ENCODE measurements at regions not wholly inside any gene's neighbourhood (a gene's known extent, or its start where the extent isn't known, plus 50 kb on each side); places are given as distances from the start of the nearest gene placed in this dataset.

DNA sequence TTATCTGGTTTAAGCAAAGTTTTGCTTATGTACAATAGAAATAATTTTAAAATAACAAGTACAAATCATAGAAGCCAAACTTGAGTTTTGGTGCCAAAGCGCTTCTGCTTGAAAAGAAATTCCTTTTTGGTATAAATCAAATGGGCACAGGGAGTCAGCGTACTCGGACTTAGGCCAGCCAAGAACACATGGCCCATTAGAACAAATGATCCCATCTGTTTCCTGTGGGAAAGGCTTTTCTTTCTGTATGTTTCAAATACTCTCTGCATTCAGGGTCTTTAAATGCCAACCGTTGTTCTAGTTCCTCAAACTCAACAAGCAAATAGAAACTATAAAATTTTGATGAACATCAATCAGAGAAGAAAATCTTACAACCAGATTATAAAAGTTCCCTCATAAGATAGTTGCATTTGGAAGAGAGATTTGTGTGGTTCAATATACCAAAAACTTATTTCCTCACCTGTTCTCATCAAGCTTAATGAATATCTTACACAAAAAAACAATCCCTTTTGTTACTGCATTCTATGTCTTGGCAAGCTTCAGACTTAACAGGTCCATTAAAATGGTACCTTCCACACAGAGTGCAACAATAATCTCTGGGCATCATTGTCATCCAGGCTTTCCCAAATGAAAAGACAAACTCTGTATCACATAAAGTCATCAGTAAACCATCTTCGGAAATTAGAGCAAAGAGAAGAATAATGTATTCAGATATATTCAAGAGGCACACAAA, 739.8 kb upstream of the API5 start:
- Histone ChIP-seq H3K36me3 (no peaks in the 10 kb centered on the region), H3K27ac (replicated peaks in 1 of 4) (no peak overlapping the region), H3K4me1 (no peaks in the 10 kb centered on the region), H3K4me3 (no peak overlapping the region), H3K9me3 (peaks cover 0 to 7% (median 0%) of the 10 kb centered on the region in 4 donors), H3K27me3 (no peaks in the 10 kb centered on the region)
- DNase-seq (ENCODE audit: extremely low spot score), result no peak
- TF ChIP-seq EP300 (IDR thresholded peaks at IDR 0.05) (no peak), POLR2AphosphoS5 (IDR thresholded peaks at IDR 0.05) (no peak), POLR2A (IDR thresholded peaks at IDR 0.05; ENCODE audit: low read depth) (no peak)
- TF ChIP-seq, protein P1, sequence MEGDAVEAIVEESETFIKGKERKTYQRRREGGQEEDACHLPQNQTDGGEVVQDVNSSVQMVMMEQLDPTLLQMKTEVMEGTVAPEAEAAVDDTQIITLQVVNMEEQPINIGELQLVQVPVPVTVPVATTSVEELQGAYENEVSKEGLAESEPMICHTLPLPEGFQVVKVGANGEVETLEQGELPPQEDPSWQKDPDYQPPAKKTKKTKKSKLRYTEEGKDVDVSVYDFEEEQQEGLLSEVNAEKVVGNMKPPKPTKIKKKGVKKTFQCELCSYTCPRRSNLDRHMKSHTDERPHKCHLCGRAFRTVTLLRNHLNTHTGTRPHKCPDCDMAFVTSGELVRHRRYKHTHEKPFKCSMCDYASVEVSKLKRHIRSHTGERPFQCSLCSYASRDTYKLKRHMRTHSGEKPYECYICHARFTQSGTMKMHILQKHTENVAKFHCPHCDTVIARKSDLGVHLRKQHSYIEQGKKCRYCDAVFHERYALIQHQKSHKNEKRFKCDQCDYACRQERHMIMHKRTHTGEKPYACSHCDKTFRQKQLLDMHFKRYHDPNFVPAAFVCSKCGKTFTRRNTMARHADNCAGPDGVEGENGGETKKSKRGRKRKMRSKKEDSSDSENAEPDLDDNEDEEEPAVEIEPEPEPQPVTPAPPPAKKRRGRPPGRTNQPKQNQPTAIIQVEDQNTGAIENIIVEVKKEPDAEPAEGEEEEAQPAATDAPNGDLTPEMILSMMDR (IDR thresholded peaks at IDR 0.05), result no peak
- 71% methylated on average over 5 of the region's 5 CpGs for WGBS
- intact Hi-C loops (cut with DNase I), result no loop called here

- intact Hi-C loops (cut with DNase I), result no loop called here
- no peaks in the 10 kb centered on the region for H3K27me3 ChIP-seq
- TF ChIP-seq POLR2A (IDR thresholded peaks at IDR 0.05; ENCODE audit: low read depth) (no peak), POLR2AphosphoS5 (IDR thresholded peaks at IDR 0.05) (no peak), EP300 (IDR thresholded peaks at IDR 0.05) (no peak)
- TF ChIP-seq, protein P1 (IDR thresholded peaks at IDR 0.05), result no peak
- H3K27ac ChIP-seq (replicated peaks in 1 of 4), result no peak overlapping the region
- H3K4me3 ChIP-seq, result no peak overlapping the region
- no peak for DNase-seq (ENCODE audit: extremely low spot score)
- no peaks in the 10 kb centered on the region for H3K4me1 ChIP-seq
- WGBS, result 40% methylated on average over 3 of the region's 3 CpGs
- H3K36me3 ChIP-seq, result no peaks in the 10 kb centered on the region
- no peaks in the 10 kb centered on the region for H3K9me3 ChIP-seq
Measured at GRCh38 chr11:42576318-42576717, 735.5 kb upstream of the API5 start.

GRCh38 chr11:42589286-42589685, 722.5 kb upstream of the API5 start:
- no peaks in the 10 kb centered on the region for H3K4me1 ChIP-seq
- 45% methylated on average over 2 of the region's 2 CpGs for WGBS
- DNase-seq (ENCODE audit: extremely low spot score), result no peak
- H3K27me3 ChIP-seq, result no peaks in the 10 kb centered on the region
- intact Hi-C loops (cut with DNase I), result no loop called here
- TF ChIP-seq POLR2AphosphoS5 (IDR thresholded peaks at IDR 0.05) (no peak), EP300 (IDR thresholded peaks at IDR 0.05) (no peak), POLR2A (IDR thresholded peaks at IDR 0.05; ENCODE audit: low read depth) (no peak)
- TF ChIP-seq, protein P1 (IDR thresholded peaks at IDR 0.05), result no peak
- no peaks in the 10 kb centered on the region for H3K36me3 ChIP-seq
- no peak overlapping the region for H3K27ac ChIP-seq (replicated peaks in 1 of 4)
- H3K4me3 ChIP-seq, result no peak overlapping the region
- no peaks in the 10 kb centered on the region for H3K9me3 ChIP-seq

DNA sequence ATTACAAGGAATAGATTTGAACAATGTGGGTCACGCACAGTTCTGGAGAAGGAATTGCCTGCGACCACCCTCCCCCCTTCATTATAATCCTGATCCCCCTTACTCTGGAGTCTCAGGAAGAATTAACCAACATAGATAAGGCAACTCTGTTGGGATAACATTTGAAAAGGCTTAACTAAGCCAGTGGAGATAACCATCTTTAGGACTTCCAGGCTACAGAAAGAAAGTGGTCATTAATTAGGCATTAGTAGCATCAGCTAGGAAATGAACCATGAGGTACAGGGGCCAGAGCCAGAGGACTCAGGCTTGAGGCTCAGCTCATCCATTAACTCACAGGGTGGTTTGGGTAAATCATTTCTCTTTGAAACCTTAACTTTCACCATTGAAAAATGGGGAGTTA, 720.0 kb upstream of the API5 start:
- no peaks in the 10 kb centered on the region for H3K4me1 ChIP-seq
- intact Hi-C loops (cut with DNase I), result no loop called here
- WGBS, result 86% methylated on average over 2 of the region's 2 CpGs
- DNase-seq (ENCODE audit: extremely low spot score), result no peak
- H3K4me3 ChIP-seq, result no peak overlapping the region
- no peak overlapping the region for H3K27ac ChIP-seq (replicated peaks in 1 of 4)
- no peaks in the 10 kb centered on the region for H3K9me3 ChIP-seq
- H3K36me3 ChIP-seq, result no peaks in the 10 kb centered on the region
- no peaks in the 10 kb centered on the region for H3K27me3 ChIP-seq
- TF ChIP-seq POLR2AphosphoS5 (IDR thresholded peaks at IDR 0.05) (no peak), POLR2A (IDR thresholded peaks at IDR 0.05; ENCODE audit: low read depth) (no peak), EP300 (IDR thresholded peaks at IDR 0.05) (no peak)
- TF ChIP-seq, protein P1 (IDR thresholded peaks at IDR 0.05), result no peak

GRCh38 chr11:42593441-42593840, 718.4 kb upstream of the API5 start:
- Histone ChIP-seq H3K4me3 (no peak overlapping the region), H3K27me3 (no peaks in the 10 kb centered on the region), H3K9me3 (no peaks in the 10 kb centered on the region), H3K36me3 (no peaks in the 10 kb centered on the region), H3K4me1 (no peaks in the 10 kb centered on the region), H3K27ac (replicated peaks in 1 of 4) (no peak overlapping the region)
- TF ChIP-seq EP300 (IDR thresholded peaks at IDR 0.05), result no peak
- DNase-seq (ENCODE audit: extremely low spot score), result no peak
- intact Hi-C loops (cut with DNase I), result no loop called here
- 78% methylated on average over 2 of the region's 2 CpGs for WGBS

Data from esophagus muscularis mucosa (tissue), 4 donors.